ENCODE measurements at regions not wholly inside any gene's neighbourhood (a gene's known extent, or its start where the extent isn't known, plus 50 kb on each side); places are given as distances from the start of the nearest gene placed in this dataset.

- DNase-seq: no peak
Observed at GRCh38 chr22:18731075-18731666, 119.5 kb upstream of the RIMBP3 start.

GRCh38 chr22:18730410-18730809 lies 118.7 kb upstream of the RIMBP3 start:
- DNase-seq: peak; percentile 0
